ENCODE measurements at regions not wholly inside any gene's neighbourhood (a gene's known extent, or its start where the extent isn't known, plus 50 kb on each side); places are given as distances from the start of the nearest gene placed in this dataset.

DNA sequence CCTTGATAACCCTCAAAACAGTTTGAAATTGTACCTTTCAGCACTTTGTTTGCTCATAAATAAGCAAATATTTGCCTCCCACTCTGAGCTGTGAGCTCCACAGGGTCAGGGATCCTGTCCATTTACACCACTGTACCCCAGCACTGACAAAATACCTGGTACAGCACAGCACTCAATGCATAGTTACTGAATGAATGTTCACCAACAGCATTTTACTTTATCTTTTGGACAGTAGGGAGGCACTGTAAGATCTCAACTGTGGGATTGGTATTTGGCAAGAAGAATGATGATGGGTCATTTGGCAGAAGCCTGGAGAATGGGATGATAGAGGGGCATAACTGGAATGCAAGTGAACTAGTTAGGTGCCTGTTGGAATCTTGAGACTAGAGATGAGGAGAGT lies 127.2 kb upstream of the ARGLU1 start:
- TF ChIP-seq, protein P1, sequence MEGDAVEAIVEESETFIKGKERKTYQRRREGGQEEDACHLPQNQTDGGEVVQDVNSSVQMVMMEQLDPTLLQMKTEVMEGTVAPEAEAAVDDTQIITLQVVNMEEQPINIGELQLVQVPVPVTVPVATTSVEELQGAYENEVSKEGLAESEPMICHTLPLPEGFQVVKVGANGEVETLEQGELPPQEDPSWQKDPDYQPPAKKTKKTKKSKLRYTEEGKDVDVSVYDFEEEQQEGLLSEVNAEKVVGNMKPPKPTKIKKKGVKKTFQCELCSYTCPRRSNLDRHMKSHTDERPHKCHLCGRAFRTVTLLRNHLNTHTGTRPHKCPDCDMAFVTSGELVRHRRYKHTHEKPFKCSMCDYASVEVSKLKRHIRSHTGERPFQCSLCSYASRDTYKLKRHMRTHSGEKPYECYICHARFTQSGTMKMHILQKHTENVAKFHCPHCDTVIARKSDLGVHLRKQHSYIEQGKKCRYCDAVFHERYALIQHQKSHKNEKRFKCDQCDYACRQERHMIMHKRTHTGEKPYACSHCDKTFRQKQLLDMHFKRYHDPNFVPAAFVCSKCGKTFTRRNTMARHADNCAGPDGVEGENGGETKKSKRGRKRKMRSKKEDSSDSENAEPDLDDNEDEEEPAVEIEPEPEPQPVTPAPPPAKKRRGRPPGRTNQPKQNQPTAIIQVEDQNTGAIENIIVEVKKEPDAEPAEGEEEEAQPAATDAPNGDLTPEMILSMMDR (IDR thresholded peaks at IDR 0.05; ENCODE audit: insufficient read depth, low read depth, low read length) = no peak
- TF ChIP-seq EZH2 (IDR thresholded peaks at IDR 0.05; ENCODE audit: insufficient read depth, low read length) = no peak

Data from astrocyte (in vitro differentiated cells and primary cell).